GM12864 (cell line): ENCODE measurements at regions not wholly inside any gene's neighbourhood (a gene's known extent, or its start where the extent isn't known, plus 50 kb on each side); places are given as distances from the start of the nearest gene placed in this dataset.

Source experiments
- DNase-seq: peaks from one replicate; pipeline ENCODE4 v3.0.0-alpha.2; 2011; ENCODE audit warnings: low read depth
- H3K4me3 ChIP-seq: 2 replicates; pipeline ENCODE4 v1.5.1; 2011; ENCODE audit warnings: mild to moderate bottlenecking, low read depth, low read length, control low read depth
- CTCF ChIP-seq: IDR thresholded peaks from 2 replicates; pipeline ENCODE4 v1.5.1; 2011; ENCODE audit warnings: low read depth, mild to moderate bottlenecking, moderate library complexity, low read length, control low read depth, inconsistent platforms; ENCODE audit errors: missing control alignments

- TF ChIP-seq CTCF = no peak
- no peak overlapping the region for H3K4me3 ChIP-seq
- no peak for DNase-seq
These were observed 223.5 kb upstream of the IGFBP7 start for GRCh38 chr4:57333684-57334083.

- DNase-seq = no peak
- H3K4me3 ChIP-seq = no peak overlapping the region
- TF ChIP-seq CTCF = no peak
These were observed 221.8 kb upstream of the IGFBP7 start for GRCh38 chr4:57331959-57332358.

GRCh38 chr4:57329279-57329678 is 219.1 kb upstream of the IGFBP7 start:
- no peak for TF ChIP-seq CTCF
- H3K4me3 ChIP-seq = no peak overlapping the region
- DNase-seq = no peak

GRCh38 chr4:57324673-57325307 is 214.6 kb upstream of the IGFBP7 start:
- DNase-seq = no peak
- TF ChIP-seq CTCF = no peak
- H3K4me3 ChIP-seq = no peak overlapping the region

- no peak for DNase-seq
- H3K4me3 ChIP-seq = no peak overlapping the region
- no peak for TF ChIP-seq CTCF
These were observed 210.7 kb upstream of the IGFBP7 start for GRCh38 chr4:57320849-57321248.

GRCh38 chr4:57320217-57320616 is 210.0 kb upstream of the IGFBP7 start:
- TF ChIP-seq CTCF = no peak
- DNase-seq = no peak

GRCh38 chr4:57318703-57319102 is 208.5 kb upstream of the IGFBP7 start:
- no peak for DNase-seq
- no peak overlapping the region for H3K4me3 ChIP-seq
- no peak for TF ChIP-seq CTCF

More at GRCh38 chr4:57320217-57320616, 210.0 kb upstream of the IGFBP7 start:
- no peak overlapping the region for H3K4me3 ChIP-seq
